IPS-18a (cell line): ENCODE measurements at regions not wholly inside any gene's neighbourhood (a gene's known extent, or its start where the extent isn't known, plus 50 kb on each side); places are given as distances from the start of the nearest gene placed in this dataset.
"Not testable (repeated sequence)": the region's sequence is repeated elsewhere in the genome, so short reads cannot be mapped to it uniquely, and the experiment has no call there.

Experiments
- H3K27ac ChIP-seq: one replicate; pipeline ENCODE4 v1.5.1; 2013; ENCODE audit warnings: low read length
- H3K27me3 ChIP-seq: one replicate; pipeline ENCODE4 v1.6.1; 2013; ENCODE audit warnings: mild to moderate bottlenecking, low read length; ENCODE audit not compliant: control insufficient read depth, insufficient read depth
- H3K36me3 ChIP-seq: one replicate; pipeline ENCODE4 v1.6.1; 2013; ENCODE audit warnings: low read depth, low read length; ENCODE audit not compliant: control insufficient read depth
- H3K4me1 ChIP-seq: one replicate; pipeline ENCODE4 v1.6.1; 2013; ENCODE audit warnings: low read depth, low read length; ENCODE audit not compliant: control insufficient read depth
- H3K4me3 ChIP-seq: one replicate; pipeline ENCODE4 v1.5.1; 2013; ENCODE audit warnings: low read length
- H3K9ac ChIP-seq: one replicate; pipeline ENCODE4 v1.6.1; 2013; ENCODE audit warnings: mild to moderate bottlenecking, low read length, moderate library complexity
- H3K9me3 ChIP-seq: one replicate; pipeline ENCODE4 v1.6.1; 2013; ENCODE audit warnings: low read depth, low read length; ENCODE audit not compliant: control insufficient read depth

GRCh38 chr17:34012709-34013375 lies 242.2 kb upstream of the CCL2 start:
- Histone ChIP-seq H3K4me1 (no peaks in the 10 kb centered on the region), H3K9me3 (no peaks in the 10 kb centered on the region), H3K36me3 (no peaks in the 10 kb centered on the region), H3K4me3 (no peak overlapping the region), H3K9ac (no peak overlapping the region), H3K27me3 (no peaks in the 10 kb centered on the region), H3K27ac (no peak overlapping the region)

- Histone ChIP-seq H3K36me3 (no peaks in the 10 kb centered on the region), H3K9ac (no peak overlapping the region), H3K27me3 (no peaks in the 10 kb centered on the region), H3K4me1 (no peaks in the 10 kb centered on the region), H3K9me3 (no peaks in the 10 kb centered on the region), H3K4me3 (no peak overlapping the region), H3K27ac (no peak overlapping the region)
Measured at GRCh38 chr17:34015253-34015652, 239.8 kb upstream of the CCL2 start.

GRCh38 chr17:34024386-34024785 lies 230.7 kb upstream of the CCL2 start:
- H3K27ac ChIP-seq, result no peak overlapping the region
- no peaks in the 10 kb centered on the region for H3K27me3 ChIP-seq

GRCh38 chr17:34024806-34025551 lies 230.1 kb upstream of the CCL2 start:
- Histone ChIP-seq H3K9me3 (no peaks in the 10 kb centered on the region), H3K36me3 (no peaks in the 10 kb centered on the region), H3K4me1 (no peaks in the 10 kb centered on the region), H3K9ac (no peak overlapping the region), H3K27me3 (no peaks in the 10 kb centered on the region), H3K4me3 (no peak overlapping the region), H3K27ac (no peak overlapping the region)

More at GRCh38 chr17:34024386-34024785, 230.7 kb upstream of the CCL2 start:
- Histone ChIP-seq H3K36me3 (no peaks in the 10 kb centered on the region), H3K4me1 (no peaks in the 10 kb centered on the region), H3K4me3 (no peak overlapping the region), H3K9me3 (no peaks in the 10 kb centered on the region), H3K9ac (no peak overlapping the region)

GRCh38 chr17:34030601-34031000 lies 224.5 kb upstream of the CCL2 start:
- H3K4me1 ChIP-seq, H3K4me3 ChIP-seq, H3K36me3 ChIP-seq, H3K9ac ChIP-seq, H3K27ac ChIP-seq, H3K27me3 ChIP-seq, H3K9me3 ChIP-seq: not testable (repeated sequence)

- not testable (repeated sequence) for H3K9ac ChIP-seq, H3K4me1 ChIP-seq, H3K9me3 ChIP-seq, H3K27ac ChIP-seq, H3K36me3 ChIP-seq, H3K27me3 ChIP-seq, H3K4me3 ChIP-seq
Measured at GRCh38 chr17:34032305-34032704, 222.8 kb upstream of the CCL2 start.

GRCh38 chr17:34038786-34039185 lies 216.3 kb upstream of the CCL2 start:
- not testable (repeated sequence) for H3K9ac ChIP-seq, H3K4me1 ChIP-seq, H3K36me3 ChIP-seq, H3K4me3 ChIP-seq, H3K27me3 ChIP-seq, H3K27ac ChIP-seq, H3K9me3 ChIP-seq

- not testable (repeated sequence) for H3K9me3 ChIP-seq, H3K27ac ChIP-seq
Measured at GRCh38 chr17:34039213-34039612, 215.9 kb upstream of the CCL2 start.

GRCh38 chr17:34039759-34040555 lies 215.1 kb upstream of the CCL2 start:
- not testable (repeated sequence) for H3K27me3 ChIP-seq, H3K36me3 ChIP-seq, H3K4me1 ChIP-seq, H3K4me3 ChIP-seq, H3K9ac ChIP-seq, H3K9me3 ChIP-seq, H3K27ac ChIP-seq

More at GRCh38 chr17:34039213-34039612, 215.9 kb upstream of the CCL2 start:
- H3K4me1 ChIP-seq, H3K9ac ChIP-seq, H3K27me3 ChIP-seq, H3K36me3 ChIP-seq, H3K4me3 ChIP-seq: not testable (repeated sequence)

GRCh38 chr17:34045990-34046389 lies 209.1 kb upstream of the CCL2 start:
- Histone ChIP-seq H3K27ac (no peak overlapping the region), H3K9me3 (no peaks in the 10 kb centered on the region), H3K4me3 (no peak overlapping the region), H3K4me1 (no peaks in the 10 kb centered on the region), H3K27me3 (no peaks in the 10 kb centered on the region), H3K36me3 (no peaks in the 10 kb centered on the region), H3K9ac (no peak overlapping the region)

- no peaks in the 10 kb centered on the region for H3K9me3 ChIP-seq
- no peak overlapping the region for H3K27ac ChIP-seq
- no peaks in the 10 kb centered on the region for H3K27me3 ChIP-seq
- H3K4me3 ChIP-seq, result no peak overlapping the region
- H3K36me3 ChIP-seq, result no peaks in the 10 kb centered on the region
- H3K4me1 ChIP-seq, result no peaks in the 10 kb centered on the region
- H3K9ac ChIP-seq, result no peak overlapping the region
Measured at GRCh38 chr17:34051046-34051445, 204.0 kb upstream of the CCL2 start.
